D341Med (cell line): ENCODE measurements at regions not wholly inside any gene's neighbourhood (a gene's known extent, or its start where the extent isn't known, plus 50 kb on each side); places are given as distances from the start of the nearest gene placed in this dataset.
"Not testable (repeated sequence)": the region's sequence is repeated elsewhere in the genome, so short reads cannot be mapped to it uniquely, and the experiment has no call there.

Experiments used
- DNase-seq: peaks from one replicate; pipeline ENCODE4 v3.0.0; 2012; ENCODE audit warnings: low spot score

DNA sequence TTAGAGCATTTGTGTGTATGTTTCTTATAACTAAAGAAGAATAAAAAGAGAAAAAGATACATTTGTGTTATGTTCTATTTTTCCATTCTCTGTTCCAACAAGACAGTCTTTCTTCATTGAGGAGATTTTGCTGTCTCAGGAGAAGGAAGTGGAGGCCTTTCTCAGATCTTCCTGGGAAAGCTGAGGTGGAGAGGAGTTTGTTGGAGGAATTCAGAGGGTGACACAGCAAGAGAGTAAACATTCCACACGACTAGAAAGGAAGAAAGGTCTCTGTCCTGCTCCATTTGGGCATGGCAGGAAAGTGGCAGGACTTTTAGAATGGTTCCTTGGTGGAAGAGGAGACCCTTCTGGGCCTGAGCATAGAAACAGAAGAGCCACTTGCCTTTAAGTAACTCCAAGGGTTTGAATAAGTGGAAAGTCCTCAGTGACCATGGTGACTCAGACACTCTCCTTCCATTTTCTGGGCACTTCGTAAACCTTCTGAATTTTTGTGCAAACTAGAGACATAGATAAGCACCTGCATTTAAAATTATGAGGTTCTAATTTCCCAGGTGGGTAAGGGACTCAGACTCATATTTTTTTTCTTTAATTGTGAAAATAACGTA, 52.3 kb upstream of the COL5A2 start:
- DNase-seq = no peak

DNA sequence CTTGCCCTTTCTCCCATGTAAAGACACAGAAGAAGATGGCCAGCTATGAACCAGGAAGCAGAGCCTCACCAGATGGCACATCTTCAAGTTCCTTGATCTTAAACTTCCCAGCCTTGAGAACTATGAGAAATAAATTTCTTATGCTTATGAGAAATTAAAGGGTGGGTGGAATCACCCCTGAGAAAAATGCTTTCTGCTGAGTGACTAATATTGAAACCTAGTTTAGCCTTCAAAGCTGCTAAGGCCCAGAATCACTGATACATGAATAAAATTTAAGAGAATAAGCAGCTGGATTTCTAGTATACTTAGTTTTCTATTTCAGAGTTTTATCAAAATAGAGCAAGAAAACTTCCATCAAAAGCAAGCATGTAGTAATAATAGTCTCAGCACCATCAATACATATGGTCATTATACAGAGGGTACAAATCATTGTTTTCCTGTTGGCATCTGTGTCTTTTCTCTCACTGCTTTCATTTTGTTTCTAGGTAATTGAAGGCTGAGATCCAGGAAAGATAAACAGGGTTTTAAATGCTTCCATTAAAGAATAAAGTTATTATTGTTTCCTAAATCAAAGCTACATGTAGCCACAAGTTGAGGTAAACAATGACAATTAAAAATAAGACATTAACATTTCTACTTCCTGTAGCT, 53.3 kb upstream of the COL5A2 start:
- DNase-seq = no peak

DNA sequence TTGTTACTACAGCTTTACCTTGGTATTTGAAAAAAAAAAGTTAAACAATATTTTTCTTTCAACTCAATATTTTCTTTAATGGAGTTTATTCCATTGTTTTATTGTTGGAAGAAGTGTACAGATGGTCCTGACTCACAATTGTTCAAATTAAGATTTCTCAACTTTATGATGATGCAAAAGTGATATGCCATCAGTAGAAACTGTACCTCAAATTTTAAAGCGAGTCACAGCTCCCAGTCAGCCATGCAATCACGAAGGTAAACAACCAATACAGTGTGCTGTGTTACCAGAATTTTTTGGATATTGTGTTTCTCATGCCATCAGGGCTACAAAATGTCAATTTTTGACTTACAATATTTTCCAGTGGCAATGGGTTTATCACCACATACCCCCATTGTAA, 54.0 kb upstream of the COL5A2 start:
- no peak for DNase-seq

DNA sequence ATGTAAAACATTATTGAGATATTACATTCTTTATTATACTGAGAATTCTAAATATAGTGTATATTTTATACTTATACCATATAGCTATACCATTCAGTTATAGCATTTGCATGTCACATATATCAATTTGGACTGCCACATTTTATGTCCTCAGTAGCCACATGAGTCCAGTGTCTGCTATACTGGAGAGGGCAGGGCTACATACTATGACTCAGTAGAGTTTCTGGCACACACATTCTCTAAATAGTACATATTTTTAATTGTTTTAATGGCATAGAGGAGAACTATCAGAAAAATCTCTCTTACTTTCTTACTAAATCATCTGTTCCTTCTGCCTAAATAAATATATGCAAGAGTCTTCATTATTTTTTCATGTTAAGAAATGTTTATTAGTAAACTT, 55.4 kb upstream of the COL5A2 start:
- no peak for DNase-seq

DNA sequence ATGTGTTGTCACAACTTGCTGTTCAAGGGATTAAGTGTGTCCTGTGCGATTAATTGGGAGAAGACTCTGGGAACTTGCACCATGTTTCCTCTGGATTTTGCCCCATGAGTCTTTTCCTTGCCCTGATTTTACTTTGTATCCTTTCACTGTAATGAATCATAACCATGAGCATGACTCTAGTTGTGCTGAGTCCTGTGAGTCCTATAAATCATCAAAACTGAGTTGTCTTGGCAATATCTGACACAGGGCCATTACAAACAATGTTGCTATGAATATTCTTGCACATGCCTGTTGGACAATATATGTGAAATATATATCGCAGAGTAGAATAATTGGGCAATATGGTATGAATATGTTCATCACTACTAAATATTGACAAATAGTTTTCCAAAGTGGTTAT, 56.5 kb upstream of the COL5A2 start:
- no peak for DNase-seq

DNA sequence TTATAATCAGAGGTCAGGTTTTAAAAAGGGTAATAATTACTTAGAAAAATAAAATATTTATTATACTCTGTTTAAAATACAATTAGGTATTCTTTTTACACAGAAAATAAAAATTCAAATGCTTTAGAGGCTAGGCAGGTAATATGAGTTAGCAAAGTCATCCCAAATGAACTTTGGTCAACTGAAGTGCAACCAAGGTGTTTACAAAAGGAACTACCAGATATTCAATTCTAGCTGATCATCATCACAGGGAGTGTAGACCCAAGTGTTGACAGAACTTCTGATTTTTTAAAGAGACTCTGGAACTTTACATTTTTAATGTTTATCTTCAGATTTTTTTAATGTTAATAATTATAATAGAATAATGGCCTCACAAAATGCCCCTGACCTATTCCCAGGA, 59.3 kb upstream of the COL5A2 start:
- DNase-seq = no peak

DNA sequence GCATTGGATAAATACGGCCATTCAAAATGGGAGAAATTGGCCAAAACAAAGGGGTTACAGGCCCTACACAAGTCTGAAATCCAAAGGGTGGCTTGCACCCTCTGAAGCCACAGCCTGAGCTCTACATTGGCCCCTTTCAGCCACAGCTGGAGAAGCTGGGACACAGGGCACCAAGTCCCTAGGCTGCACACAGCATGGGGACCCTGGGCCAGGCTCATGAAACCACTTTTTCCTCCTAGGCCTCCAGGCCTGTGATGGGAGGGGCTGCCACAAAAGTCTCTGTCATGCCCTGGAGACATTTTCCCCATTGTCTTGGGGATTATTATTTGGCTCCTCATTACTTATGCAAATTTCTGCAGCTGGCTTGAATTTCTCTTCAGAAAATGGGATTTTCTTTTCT, 64.3 kb upstream of the COL5A2 start:
- DNase-seq = not testable (repeated sequence)

DNA sequence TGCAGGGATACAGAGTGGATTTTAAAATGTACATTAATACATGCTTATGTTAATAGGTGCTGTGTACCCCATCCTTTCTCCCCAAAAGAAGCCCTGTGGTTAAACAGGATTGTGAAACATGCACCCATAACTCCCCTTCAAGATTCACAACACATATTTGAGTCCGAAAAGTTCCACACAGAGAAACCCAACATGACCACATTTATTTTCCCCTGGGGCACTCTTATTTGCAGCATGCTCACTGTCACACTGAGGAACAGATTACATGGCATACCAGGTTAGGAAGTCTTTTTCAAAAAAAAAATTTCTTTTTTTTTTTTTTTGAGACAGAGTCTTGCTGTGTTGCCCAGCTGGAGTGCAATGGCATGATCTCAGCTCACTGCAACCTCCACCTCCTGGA, 67.7 kb upstream of the COL5A2 start:
- DNase-seq = no peak

DNA sequence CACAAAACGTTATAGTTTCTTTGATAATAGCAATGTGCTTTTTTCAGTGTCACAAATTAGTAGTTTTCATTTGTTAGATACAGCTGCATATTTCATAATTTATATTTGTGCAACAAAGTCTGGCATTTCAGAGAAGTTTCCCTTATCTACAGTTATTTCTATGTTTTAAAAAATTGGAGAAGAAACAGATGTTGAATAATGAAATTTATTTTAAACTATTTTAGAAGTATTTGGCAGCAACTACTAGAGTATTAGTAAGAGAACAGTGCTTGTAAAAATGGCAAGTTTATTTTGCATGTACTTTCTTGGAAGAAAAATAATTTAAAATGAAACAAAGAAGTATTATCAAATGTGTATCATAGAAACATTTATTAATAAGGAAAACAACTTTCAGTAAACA, 68.6 kb upstream of the COL5A2 start:
- DNase-seq = no peak

DNA sequence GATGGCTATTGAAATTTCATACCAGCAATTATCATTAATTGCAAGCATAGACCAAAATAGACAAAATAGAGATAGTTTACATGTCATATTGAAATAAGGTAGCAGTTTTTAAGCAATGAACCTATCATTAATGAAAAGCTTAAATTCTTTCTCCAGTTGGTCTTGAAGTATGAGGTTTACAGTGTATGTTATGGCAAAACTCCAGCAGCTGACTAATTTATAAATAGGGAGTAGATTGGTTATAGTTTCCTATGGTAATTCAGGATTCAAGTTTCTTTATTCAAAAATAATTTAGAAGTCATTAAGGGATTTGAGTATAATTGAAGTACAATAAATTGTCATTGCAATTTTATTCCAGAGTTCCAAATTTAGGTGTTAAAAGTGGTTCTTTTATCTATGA, 69.6 kb upstream of the COL5A2 start:
- DNase-seq = no peak

DNA sequence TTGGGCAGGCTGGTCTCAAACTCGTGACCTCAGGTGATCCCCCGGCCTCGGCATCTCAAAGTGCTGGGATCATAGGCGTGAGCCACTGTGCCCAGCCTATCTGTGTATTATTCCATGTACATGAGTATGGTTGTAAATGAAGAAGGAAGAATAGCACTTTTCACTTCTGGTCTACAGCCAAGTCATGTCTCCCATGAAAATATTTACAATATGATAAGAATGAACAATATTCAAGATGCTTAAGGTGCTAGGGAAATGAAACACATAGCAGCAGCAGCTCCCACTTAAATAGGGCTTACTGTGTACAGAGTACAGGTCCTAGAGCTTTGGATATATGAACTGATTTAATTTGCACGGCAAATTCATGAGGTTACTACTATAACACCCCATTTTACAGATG, 70.3 kb upstream of the COL5A2 start:
- DNase-seq = no peak

DNA sequence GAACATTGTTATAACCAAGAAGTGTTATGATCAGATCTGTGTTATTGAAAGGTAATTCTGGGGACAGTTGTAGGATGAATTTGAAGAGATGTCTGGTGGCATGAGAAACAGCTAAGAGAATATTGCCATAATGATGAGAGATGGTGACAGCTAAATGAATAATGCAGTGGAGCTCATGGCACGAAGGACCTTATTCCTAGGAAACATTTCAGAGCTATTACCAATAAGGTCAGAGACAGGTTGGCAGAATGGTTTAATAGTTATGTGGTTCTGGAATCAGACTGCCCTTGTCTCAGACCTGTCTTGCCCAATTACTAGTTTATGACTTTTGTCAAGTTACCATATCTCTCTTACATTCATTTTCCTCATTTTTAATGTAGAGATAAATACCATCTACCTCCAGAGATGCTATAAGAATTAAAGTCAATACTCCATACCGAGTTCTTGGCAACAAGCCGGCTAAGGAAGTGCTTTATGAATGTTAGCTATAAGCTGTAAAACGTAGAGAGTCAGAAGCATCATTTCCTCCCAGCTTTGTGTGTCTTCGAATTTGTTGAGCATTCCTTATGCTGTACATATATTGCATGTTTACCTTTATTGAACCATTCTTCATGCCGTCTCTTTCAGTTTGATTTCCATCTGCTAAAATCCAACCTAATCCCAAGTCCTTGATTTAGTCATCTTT, 73.6 kb upstream of the COL5A2 start:
- DNase-seq = no peak

DNA sequence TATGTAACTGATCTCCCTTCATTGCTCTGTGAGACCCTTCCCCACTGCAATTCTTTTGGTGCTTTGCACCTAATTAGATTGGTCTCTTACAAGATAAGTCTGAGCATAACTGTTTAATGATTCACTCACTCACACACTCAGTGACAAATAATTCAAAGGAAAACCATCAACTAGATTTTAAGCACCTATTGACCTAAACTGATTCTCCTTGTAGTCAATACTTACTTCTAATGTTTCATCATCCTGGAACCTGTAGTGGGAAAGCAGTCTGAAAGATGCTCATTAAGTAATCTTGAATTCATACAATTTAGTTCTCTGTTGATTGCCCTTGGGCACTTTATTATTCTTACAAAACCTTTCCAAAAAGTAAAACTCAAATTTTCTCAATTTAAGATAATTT, 74.3 kb upstream of the COL5A2 start:
- DNase-seq = no peak

DNA sequence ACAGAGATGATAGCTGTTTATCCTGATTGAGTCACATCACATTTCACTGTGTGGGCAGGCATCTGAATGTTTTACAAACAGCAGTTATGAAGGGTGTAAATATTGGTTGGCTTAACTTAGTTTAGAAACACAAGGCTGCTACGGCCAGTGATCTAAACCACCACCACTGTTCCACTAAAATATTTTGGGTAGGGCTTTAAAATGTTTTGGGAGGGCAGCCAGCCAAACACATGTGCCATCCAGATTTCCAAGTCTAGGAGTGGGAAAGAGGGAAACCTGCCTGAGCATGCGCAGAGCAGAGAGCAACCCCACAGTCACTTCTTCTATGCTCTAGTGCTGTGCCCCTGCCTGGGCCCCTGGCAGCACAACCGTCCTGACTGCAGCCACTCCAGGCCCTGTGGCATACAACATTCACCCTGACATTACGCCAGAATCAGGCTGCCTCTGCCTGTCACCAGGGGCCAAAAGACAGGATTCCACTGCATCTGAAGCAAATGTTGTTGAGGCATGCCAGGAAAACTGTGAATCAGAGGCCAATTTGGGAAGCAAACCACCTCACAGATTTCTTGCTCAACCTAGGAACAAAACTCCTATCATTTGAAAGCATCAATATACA, 74.8 kb upstream of the COL5A2 start:
- DNase-seq = no peak

DNA sequence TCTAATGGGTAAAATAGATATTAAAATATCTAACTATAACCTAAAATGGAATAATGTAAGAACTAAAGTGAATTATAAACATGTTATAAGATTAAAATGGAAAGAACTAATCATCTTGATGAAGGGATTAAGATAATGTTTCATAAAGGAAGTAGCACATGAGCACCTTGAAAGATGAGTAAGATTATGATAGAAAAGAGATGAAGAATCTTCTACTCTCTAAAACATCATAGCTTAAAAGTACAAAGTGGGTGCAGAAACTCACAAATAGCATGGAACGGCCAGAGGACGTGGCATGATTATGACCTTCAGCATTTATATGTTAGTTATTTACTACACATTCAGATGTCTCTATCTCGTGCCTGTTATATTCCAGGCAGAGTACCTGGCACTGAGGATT, 76.2 kb upstream of the COL5A2 start:
- no peak for DNase-seq

DNA sequence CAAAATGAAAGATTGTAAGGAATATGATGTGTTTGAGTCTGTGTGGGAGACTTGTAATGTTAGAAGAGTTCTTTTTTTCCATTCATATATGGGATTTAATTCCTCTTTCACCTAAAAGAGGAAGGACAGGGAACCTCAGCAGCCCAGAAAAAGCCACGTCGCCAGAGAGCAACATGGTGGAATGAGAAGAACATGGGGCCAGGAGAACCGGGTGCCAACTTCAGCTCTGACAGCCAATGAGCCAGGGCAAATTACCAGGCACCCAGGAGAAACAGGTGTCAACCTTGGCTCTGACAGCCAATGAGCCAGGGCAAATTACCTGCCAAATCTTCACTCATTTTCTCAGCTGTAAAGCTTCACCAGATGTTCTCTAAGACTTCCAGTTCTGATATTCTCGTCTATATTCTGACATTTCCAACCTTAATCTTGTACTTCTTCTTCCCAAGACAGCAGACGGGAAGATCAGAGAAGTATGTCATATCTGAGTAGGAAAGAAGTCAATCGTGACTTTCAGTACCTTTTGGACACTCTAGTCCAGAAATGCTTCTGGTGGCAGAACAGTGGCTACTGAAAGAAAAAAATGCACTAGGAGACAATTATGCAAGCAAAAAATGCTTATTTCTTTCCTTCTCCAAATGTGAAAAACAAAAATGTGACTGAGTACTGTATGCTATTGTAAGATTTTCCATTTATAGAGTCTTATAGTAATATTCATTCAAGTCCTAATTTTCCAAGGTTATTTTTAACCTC, 79.2 kb upstream of the COL5A2 start:
- no peak for DNase-seq

DNA sequence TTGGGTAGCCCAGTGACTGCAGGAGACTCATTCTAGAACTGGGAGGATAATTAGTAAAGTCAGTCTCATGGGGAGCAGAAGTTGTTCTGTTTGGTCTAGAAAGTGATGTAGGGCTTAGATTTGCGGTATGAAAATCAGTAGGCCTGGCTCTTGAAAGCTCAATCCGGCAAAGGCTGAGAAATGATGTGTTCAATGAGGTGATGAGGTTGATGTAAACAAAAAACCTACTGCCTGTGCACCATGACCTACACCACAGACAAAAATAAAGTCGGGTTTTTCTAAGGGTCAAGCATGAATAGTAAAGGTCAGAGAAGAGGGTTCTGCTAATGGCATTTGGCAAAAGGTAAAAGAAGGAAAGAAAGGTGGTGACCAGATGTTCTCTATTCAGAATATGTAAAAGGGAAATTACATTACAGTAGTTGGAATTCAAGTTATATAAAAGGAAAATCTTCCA, 80.8 kb upstream of the COL5A2 start:
- no peak for DNase-seq

DNA sequence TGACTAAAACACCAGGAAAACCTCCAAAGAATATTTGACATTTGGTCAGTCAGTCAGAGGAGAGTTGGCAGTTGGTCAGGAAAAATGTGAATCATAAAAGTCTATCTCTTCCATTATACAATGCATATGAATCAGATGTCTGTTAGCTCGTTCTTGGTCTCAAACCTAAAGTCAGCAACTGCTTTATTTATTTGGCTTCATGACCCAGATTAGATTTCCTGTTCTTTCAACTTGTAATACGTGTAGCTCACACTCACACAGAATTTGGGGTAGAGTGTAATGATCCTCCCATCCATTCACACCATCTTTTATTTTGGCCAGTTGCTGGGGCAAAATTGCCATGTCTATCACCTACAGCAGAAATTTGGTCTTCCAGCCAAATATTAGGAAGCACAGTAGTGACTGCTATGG, 81.9 kb upstream of the COL5A2 start:
- no peak for DNase-seq

DNA sequence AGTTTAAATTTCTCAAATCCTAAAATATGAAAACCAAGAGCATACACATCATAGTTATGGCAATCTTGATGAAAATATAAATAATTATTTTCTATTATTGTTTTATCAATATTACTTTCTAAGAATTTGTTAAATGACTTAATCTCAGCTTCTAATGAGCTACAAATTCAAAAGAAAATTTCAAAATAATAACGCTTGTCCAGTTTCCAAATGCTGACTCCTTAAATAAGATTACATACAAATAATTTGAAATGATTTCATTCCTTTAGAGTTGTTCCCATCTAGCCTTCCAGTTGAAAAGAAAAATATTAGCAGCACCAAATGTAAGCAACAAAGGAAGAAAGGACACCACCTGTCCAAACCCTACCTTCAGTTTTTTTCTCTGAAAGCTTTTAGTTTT, 82.4 kb upstream of the COL5A2 start:
- no peak for DNase-seq

DNA sequence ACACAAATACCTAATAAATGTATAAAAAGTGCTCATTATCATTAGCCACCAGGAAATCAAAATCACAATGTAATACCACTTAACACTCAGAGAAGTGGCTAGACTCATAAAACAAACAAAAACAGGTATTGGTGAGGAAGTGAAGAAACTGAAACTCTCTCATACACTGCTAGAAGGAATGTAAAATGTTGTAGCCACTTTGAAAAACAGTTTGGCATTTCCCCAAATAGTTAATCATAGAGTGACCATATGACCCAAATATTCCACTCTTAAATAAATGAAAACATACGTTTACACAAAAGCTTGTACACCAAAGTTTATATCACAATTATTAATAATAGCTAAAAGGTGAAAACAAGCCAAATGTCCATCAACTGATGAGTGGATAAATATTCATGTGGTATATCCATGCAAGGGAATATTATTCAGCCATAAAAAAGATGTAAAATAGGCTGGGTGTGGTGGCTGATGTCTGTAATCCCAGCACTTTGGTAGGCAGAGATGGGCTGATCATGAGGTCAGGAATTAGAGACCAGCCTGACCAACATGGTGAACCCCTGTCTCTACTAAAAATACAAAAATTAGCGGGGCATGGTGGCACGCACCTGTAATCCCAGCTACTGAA, 86.2 kb upstream of the COL5A2 start:
- no peak for DNase-seq

DNA sequence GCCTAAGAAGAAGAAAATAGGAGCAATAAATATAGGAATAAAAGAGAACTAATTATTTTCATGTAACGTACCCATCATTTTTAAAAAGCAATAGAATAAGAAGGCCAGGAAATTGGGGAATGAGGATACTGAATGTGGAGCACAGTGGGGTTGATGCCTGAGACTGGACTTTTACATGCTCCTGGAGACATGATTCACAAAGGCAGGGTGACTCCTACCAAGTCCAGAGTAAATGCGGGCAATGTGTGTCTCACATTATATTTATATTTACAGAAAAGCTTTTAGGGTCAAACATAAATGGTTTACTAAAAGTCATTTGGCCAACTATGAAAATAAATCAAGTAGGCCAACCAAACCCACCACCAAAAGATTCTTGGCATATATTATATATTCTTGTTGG, 87.9 kb upstream of the COL5A2 start:
- no peak for DNase-seq

DNA sequence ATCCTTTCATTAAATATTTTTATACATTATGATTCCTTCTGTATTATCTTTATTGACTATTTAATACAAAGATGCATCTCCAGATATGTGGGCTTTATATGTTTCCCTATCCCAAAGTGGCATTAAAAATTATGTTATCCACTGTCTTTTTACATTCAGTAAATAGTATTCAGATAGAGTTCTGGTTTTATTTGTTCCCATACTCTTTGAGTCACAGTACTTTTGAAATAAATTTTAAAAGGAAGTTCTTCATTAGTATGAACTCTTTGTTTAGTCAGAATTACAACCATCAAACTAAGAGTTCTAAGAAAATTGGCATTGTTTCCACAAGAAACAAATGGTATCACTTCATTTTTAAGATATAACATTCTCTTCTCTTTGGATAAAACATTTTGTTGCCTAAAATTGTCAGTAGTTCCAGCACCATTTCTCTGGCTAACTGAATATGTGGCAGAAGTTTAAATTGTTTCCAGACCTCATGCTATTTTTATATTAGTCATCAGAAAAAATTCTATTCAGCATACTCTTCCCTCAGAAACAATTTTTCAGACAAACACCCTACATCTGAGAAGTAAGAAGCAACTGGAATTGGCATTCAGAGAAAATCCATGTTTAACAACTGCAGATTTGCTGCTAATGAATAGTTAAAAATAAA, 88.5 kb upstream of the COL5A2 start:
- no peak for DNase-seq
